K562 (cell line): ENCODE measurements at regions not wholly inside any gene's neighbourhood (a gene's known extent, or its start where the extent isn't known, plus 50 kb on each side); places are given as distances from the start of the nearest gene placed in this dataset.

Experiments used
- ATAC-seq: fragments of 200-7000 bp; cut with Tn5 transposase; 3 replicates; pipeline ENCODE4 v1.9.1; 2020; ENCODE audit warnings: moderate library complexity
- BruUV-seq: library from RNA; stranded (reverse); fragments of 400-500 nt; replicated peaks from 2 replicates; lab custom pipeline; 2021; lab: Mats Ljungman, UMichigan
- CTCF ChIA-PET: fragments of 300-600 bp; formaldehyde crosslinking; extraction: SDS; loops from one replicate; lab custom pipeline; 2021; ENCODE audit warnings: low intra/inter-chr PET ratio; lab: Yijun Ruan, JAX
- POLR2A ChIA-PET: fragments of 300-600, 350-650 bp; sonication (Branson Sonifier 250); formaldehyde crosslinking; extraction: SDS; loops from one replicate; lab custom pipeline; 2021; ENCODE audit warnings: antibody characterized with exemption, inconsistent platforms; lab: Yijun Ruan, JAX
- DNase-seq, 4 experiments: peaks; one replicate each; pipeline versions ENCODE4 v3.0.0 to v3.0.0-alpha.2; 2011 to 2018; ENCODE audit warnings: low spot score in 3 of 4, mixed read lengths in 3 of 4; ENCODE audit errors: extremely low read depth in 1 of 4
- FAIRE-seq: peaks from 2 replicates; lab custom pipeline; 2011; peaks lifted over from hg19 to GRCh38; lab: Jason Lieb, UNC
- H2AFZ ChIP-seq: 2 replicates; pipeline ENCODE4 v1.6.0; 2011; ENCODE audit warnings: low read depth, low read length, control low read depth, inconsistent platforms
- H3K27ac ChIP-seq: fragments of 200-600 bp; 3 replicates; pipeline ENCODE4 v1.8.0; 2011; ENCODE audit warnings: low read depth, mild to moderate bottlenecking, control low read depth, inconsistent platforms, low read length, moderate library complexity, mixed read lengths; ENCODE audit errors: extremely low read depth
- H3K27me3 ChIP-seq, 2 experiments: fragments of 300-600 bp in 1 of 2; 2 replicates in 1 of 2; 3 replicates in 1 of 2; pipeline versions ENCODE4 v1.6.0 to v1.8.0; 2011; ENCODE audit warnings: inconsistent platforms in 2 of 2, low read length in 2 of 2, mild to moderate bottlenecking in 1 of 2, mixed read lengths in 1 of 2, moderate library complexity in 1 of 2; ENCODE audit not compliant: control insufficient read depth in 2 of 2, insufficient read depth in 2 of 2
- H3K36me3 ChIP-seq: fragments of 300-600 bp; 3 replicates; pipeline ENCODE4 v1.8.0; 2011; ENCODE audit warnings: mild to moderate bottlenecking, low read length, inconsistent platforms; ENCODE audit not compliant: control insufficient read depth, insufficient read depth
- H3K4me1 ChIP-seq, 2 experiments: fragments of 200-600 bp in 1 of 2; replicated peaks in 1 of 2; 2 replicates in 1 of 2; 3 replicates in 1 of 2; pipeline versions ENCODE4 v1.5.1 to v1.8.0; 2011; ENCODE audit warnings: inconsistent platforms in 2 of 2, low read length in 2 of 2, mild to moderate bottlenecking in 1 of 2, mixed read lengths in 1 of 2, moderate library complexity in 1 of 2; ENCODE audit not compliant: control insufficient read depth in 2 of 2, insufficient read depth in 2 of 2
- H3K4me2 ChIP-seq: 2 replicates; pipeline ENCODE4 v1.6.1; 2011; ENCODE audit warnings: low read length, control low read depth, inconsistent platforms, mixed read lengths; ENCODE audit not compliant: insufficient read depth
- H3K4me3 ChIP-seq: fragments of 200-600 bp; sonication (generic), shearing (Covaris generic); 2 replicates; pipeline ENCODE4 v1.5.1; 2016; ENCODE audit warnings: control low read depth, inconsistent platforms
- H3K79me2 ChIP-seq: fragments of 200-600 bp; 3 replicates; pipeline ENCODE4 v1.8.0; 2011; ENCODE audit warnings: low read length, inconsistent platforms; ENCODE audit not compliant: control insufficient read depth, insufficient read depth
- H3K9ac ChIP-seq, 2 experiments: 2 replicates each; pipeline versions ENCODE4 v1.6.0 to v1.6.1; 2011; ENCODE audit warnings: low read depth in 2 of 2, low read length in 2 of 2, control low read depth in 1 of 2, inconsistent platforms in 1 of 2, mild to moderate bottlenecking in 1 of 2, mixed read lengths in 1 of 2; ENCODE audit not compliant: insufficient read depth in 1 of 2
- H3K9me1 ChIP-seq: one replicate; pipeline ENCODE4 v1.6.0; 2011; ENCODE audit warnings: inconsistent platforms, mild to moderate bottlenecking, low read length, moderate library complexity; ENCODE audit not compliant: control insufficient read depth, insufficient read depth
- H3K9me3 ChIP-seq: replicated peaks from 2 replicates; pipeline ENCODE4 v1.5.1; 2011; ENCODE audit warnings: low read depth, low read length, inconsistent platforms; ENCODE audit not compliant: control insufficient read depth, insufficient read depth
- H4K20me1 ChIP-seq: replicated peaks from 2 replicates; pipeline ENCODE4 v1.6.1; 2011; ENCODE audit warnings: low read length, inconsistent platforms, mixed read lengths; ENCODE audit not compliant: control insufficient read depth, insufficient read depth
- ARID1B ChIP-seq: fragments of 450-650 bp; IDR thresholded peaks from 2 replicates; pipeline ENCODE4 v1.6.1; 2016; ENCODE audit warnings: antibody characterized with exemption, mild to moderate bottlenecking, inconsistent platforms
- ATF3 ChIP-seq, 2 experiments: fragments of 450-650 bp in 1 of 2; sonication (generic) in 1 of 2; formaldehyde crosslinking in 1 of 2; IDR thresholded peaks in 1 of 2; conservative IDR thresholded peaks in 1 of 2; 2 replicates each; pipeline versions ENCODE4 v1.6.1 to v1.8.1; 2016 to 2023; ENCODE audit warnings: mild to moderate bottlenecking in 2 of 2, moderate library complexity in 2 of 2, inconsistent platforms in 1 of 2, missing genetic modification reagents in 1 of 2
- POLR2H ChIP-seq: IDR thresholded peaks from 2 replicates; pipeline ENCODE4 v1.6.1; 2016; ENCODE audit warnings: missing genetic modification characterization, low read depth, mild to moderate bottlenecking, control low read depth, missing compliant biosample characterization, moderate library complexity
- RBM39 ChIP-seq: fragments of 200-400 bp; formaldehyde crosslinking; optimal IDR thresholded peaks from 2 replicates; pipeline ENCODE3; 2018; ENCODE audit warnings: low read depth, low read length
- WGBS: fragments of 100-300 bp; shearing (Covaris generic); methylation state at CpG from one replicate; pipeline ENCODE4 v1.1.6; 2016; ENCODE audit warnings: low coverage, mixed read lengths; ENCODE audit not compliant: insufficient coverage; ENCODE audit errors: missing lambda C conversion rate; 5-methylcytosine and 5-hydroxymethylcytosine counted together
- in situ Hi-C: fragments of 300-500 bp; cut with MboI; formaldehyde crosslinking; loops from 4 replicates; pipeline ENCODE4 v1.15.0; 2018; ENCODE audit warnings: inconsistent platforms, mixed read lengths
- intact Hi-C: fragments of 100-400 bp; cut with micrococcal nuclease; formaldehyde crosslinking; loops from 2 replicates; pipeline ENCODE4 v1.14.2; 2022
- TF ChIP-seq, protein P1 (sequence below): fragments of 450-650 bp; IDR thresholded peaks from 2 replicates; pipeline ENCODE4 v1.7.1; 2018; ENCODE audit warnings: mild to moderate bottlenecking, low read depth; ENCODE audit not compliant: partially characterized antibody

GRCh38 chr17:71023249-71024030, 854.1 kb downstream of the KCNJ2 start:
- Histone ChIP-seq H2AFZ (no peak overlapping the region), H3K9me1 (no peaks in the 10 kb centered on the region), H3K9ac (no peak overlapping the region), H3K79me2 (no peaks in the 10 kb centered on the region), H3K4me3 (no peak overlapping the region), H3K27ac (no peak overlapping the region), H3K36me3 (no peaks in the 10 kb centered on the region), H3K9me3 (no peaks in the 10 kb centered on the region), H3K27me3 (no peaks in the 10 kb centered on the region), H4K20me1 (no peaks in the 10 kb centered on the region), H3K4me2 (no peak overlapping the region), H3K4me1 (no peaks in the 10 kb centered on the region)
- no peak for DNase-seq
- no peak for ATAC-seq
- TF ChIP-seq POLR2H (no peak), RBM39 (no peak), ARID1B (no peak), ATF3 (IDR thresholded peaks at IDR 0.05) (no peak), ATF3 (CRISPR knock-in tag; conservative IDR thresholded peaks at IDR 0.05) (no peak)
- TF ChIP-seq, protein P1, sequence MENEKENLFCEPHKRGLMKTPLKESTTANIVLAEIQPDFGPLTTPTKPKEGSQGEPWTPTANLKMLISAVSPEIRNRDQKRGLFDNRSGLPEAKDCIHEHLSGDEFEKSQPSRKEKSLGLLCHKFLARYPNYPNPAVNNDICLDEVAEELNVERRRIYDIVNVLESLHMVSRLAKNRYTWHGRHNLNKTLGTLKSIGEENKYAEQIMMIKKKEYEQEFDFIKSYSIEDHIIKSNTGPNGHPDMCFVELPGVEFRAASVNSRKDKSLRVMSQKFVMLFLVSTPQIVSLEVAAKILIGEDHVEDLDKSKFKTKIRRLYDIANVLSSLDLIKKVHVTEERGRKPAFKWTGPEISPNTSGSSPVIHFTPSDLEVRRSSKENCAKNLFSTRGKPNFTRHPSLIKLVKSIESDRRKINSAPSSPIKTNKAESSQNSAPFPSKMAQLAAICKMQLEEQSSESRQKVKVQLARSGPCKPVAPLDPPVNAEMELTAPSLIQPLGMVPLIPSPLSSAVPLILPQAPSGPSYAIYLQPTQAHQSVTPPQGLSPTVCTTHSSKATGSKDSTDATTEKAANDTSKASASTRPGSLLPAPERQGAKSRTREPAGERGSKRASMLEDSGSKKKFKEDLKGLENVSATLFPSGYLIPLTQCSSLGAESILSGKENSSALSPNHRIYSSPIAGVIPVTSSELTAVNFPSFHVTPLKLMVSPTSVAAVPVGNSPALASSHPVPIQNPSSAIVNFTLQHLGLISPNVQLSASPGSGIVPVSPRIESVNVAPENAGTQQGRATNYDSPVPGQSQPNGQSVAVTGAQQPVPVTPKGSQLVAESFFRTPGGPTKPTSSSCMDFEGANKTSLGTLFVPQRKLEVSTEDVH, result no peak
- POLR2A ChIA-PET, result no interaction called here
- BruUV-seq, result no TSS peak
- CTCF ChIA-PET, result no interaction called here
- 1% methylated on average over 8 of the region's 8 CpGs for WGBS
- in situ Hi-C loops, result no loop called here
- intact Hi-C loops, result no loop called here
- no peak for FAIRE-seq
